ENCODE measurements at regions not wholly inside any gene's neighbourhood (a gene's known extent, or its start where the extent isn't known, plus 50 kb on each side); places are given as distances from the start of the nearest gene placed in this dataset.

- no peak for TF ChIP-seq CTCF (conservative IDR thresholded peaks at IDR 0.05; ENCODE audit: low read length)
- TF ChIP-seq EZH2phosphoT487 (IDR thresholded peaks at IDR 0.05; ENCODE audit: borderline replicate concordance, low read depth, low read length): no peak
Observed at GRCh38 chr1:105088166-105088565, 1338.5 kb downstream of the AMY1C start.

Data from OCI-LY7 (cell line).